ENCODE measurements at regions not wholly inside any gene's neighbourhood (a gene's known extent, or its start where the extent isn't known, plus 50 kb on each side); places are given as distances from the start of the nearest gene placed in this dataset.

- no peak overlapping the region for H3K9ac ChIP-seq
- H3F3A ChIP-seq (ENCODE audit: insufficient read depth), result no peaks in the 10 kb centered on the region
- no peak overlapping the region for H3K4me2 ChIP-seq (ENCODE audit: unreplicated experiment)
- H3K36me3 ChIP-seq (ENCODE audit: low read depth), result no peaks in the 10 kb centered on the region
- WGBS, 2 experiments (ENCODE audit: low coverage in 1 of 2, low lambda C conversion rate in 2 of 2, missing lambda C conversion rate in 2 of 2), result 88 to 96% methylated on average over 4 of the region's 4 CpGs
- no peaks in the 10 kb centered on the region for H3K9me2 ChIP-seq (ENCODE audit: insufficient read depth)
- no peaks in the 10 kb centered on the region for H4K20me1 ChIP-seq (ENCODE audit: insufficient read depth)
- no peaks in the 10 kb centered on the region for H3K9me3 ChIP-seq (ENCODE audit: low read depth)
- no peak for TF ChIP-seq EZH2phosphoT487 (IDR thresholded peaks at IDR 0.05; ENCODE audit: insufficient read depth, low read depth)
- no peak for TF ChIP-seq EZH2 (IDR thresholded peaks at IDR 0.05; ENCODE audit: insufficient read depth, poor library complexity, severe bottlenecking)
- peaks cover 8% of the 10 kb centered on the region; the same call in 1 of the 2 replicates for H3K4me1 ChIP-seq (ENCODE audit: insufficient read depth)
- H3K4me3 ChIP-seq, result no peak overlapping the region
- no peak overlapping the region for H2AFZ ChIP-seq
- H3K27me3 ChIP-seq (replicated peaks; ENCODE audit: insufficient read depth), result no peaks in the 10 kb centered on the region
- in situ Hi-C loops (cut with MboI), result no loop called here
- DNase-seq, result no peak
- no peaks in the 10 kb centered on the region for H3K79me2 ChIP-seq (ENCODE audit: insufficient read depth)
- H3K27ac ChIP-seq, result no peak overlapping the region
These were observed 68.2 kb upstream of the CCDC91 start for GRCh38 chr12:28121899-28122655.

GRCh38 chr12:28122756-28123155 lies 67.5 kb upstream of the CCDC91 start:
- H3K79me2 ChIP-seq (ENCODE audit: insufficient read depth), result no peaks in the 10 kb centered on the region
- H2AFZ ChIP-seq, result peak overlapping the region; percentile 57; the same call in 1 of the 2 replicates
- no peak overlapping the region for H3K27ac ChIP-seq
- H3K9me2 ChIP-seq (ENCODE audit: insufficient read depth), result no peaks in the 10 kb centered on the region
- H3F3A ChIP-seq (ENCODE audit: insufficient read depth), result no peaks in the 10 kb centered on the region
- H3K9me3 ChIP-seq (ENCODE audit: low read depth), result no peaks in the 10 kb centered on the region
- in situ Hi-C loops (cut with MboI), result no loop called here
- no peak overlapping the region for H3K4me3 ChIP-seq
- no peaks in the 10 kb centered on the region for H3K36me3 ChIP-seq (ENCODE audit: low read depth)
- peaks cover 8% of the 10 kb centered on the region; the same call in 1 of the 2 replicates for H3K4me1 ChIP-seq (ENCODE audit: insufficient read depth)
- H4K20me1 ChIP-seq (ENCODE audit: insufficient read depth), result no peaks in the 10 kb centered on the region
- H3K27me3 ChIP-seq (replicated peaks; ENCODE audit: insufficient read depth), result no peaks in the 10 kb centered on the region
- H3K4me2 ChIP-seq (ENCODE audit: unreplicated experiment), result no peak overlapping the region
- TF ChIP-seq EZH2 (IDR thresholded peaks at IDR 0.05; ENCODE audit: insufficient read depth, poor library complexity, severe bottlenecking), result no peak
- DNase-seq, result no peak
- WGBS, 2 experiments (ENCODE audit: low coverage in 1 of 2, low lambda C conversion rate in 2 of 2, missing lambda C conversion rate in 2 of 2), result 91 to 94% methylated on average over 3 of the region's 3 CpGs
- H3K9ac ChIP-seq, result no peak overlapping the region

GRCh38 chr12:28127455-28127854 lies 62.8 kb upstream of the CCDC91 start:
- DNase-seq, result no peak
- H3K27ac ChIP-seq, result no peak overlapping the region
- no peak overlapping the region for H3K4me3 ChIP-seq
- H2AFZ ChIP-seq, result no peak overlapping the region
- H3K4me2 ChIP-seq (ENCODE audit: unreplicated experiment), result no peak overlapping the region
- H3K9ac ChIP-seq, result no peak overlapping the region
- no peaks in the 10 kb centered on the region for H3K27me3 ChIP-seq (replicated peaks; ENCODE audit: insufficient read depth)
- peaks cover 17% of the 10 kb centered on the region for H3F3A ChIP-seq (ENCODE audit: insufficient read depth)
- H4K20me1 ChIP-seq (ENCODE audit: insufficient read depth), result no peaks in the 10 kb centered on the region
- H3K9me3 ChIP-seq (ENCODE audit: low read depth), result no peaks in the 10 kb centered on the region
- in situ Hi-C loops (cut with MboI), result no loop called here
- no peak for TF ChIP-seq EZH2phosphoT487 (IDR thresholded peaks at IDR 0.05; ENCODE audit: insufficient read depth, low read depth)
- TF ChIP-seq EZH2 (IDR thresholded peaks at IDR 0.05; ENCODE audit: insufficient read depth, poor library complexity, severe bottlenecking), result no peak
- no peaks in the 10 kb centered on the region for H3K36me3 ChIP-seq (ENCODE audit: low read depth)
- H3K9me2 ChIP-seq (ENCODE audit: insufficient read depth), result no peaks in the 10 kb centered on the region
- 75 to 79% methylated on average over 3 of the region's 3 CpGs for WGBS, 2 experiments (ENCODE audit: low coverage in 1 of 2, low lambda C conversion rate in 2 of 2, missing lambda C conversion rate in 2 of 2)
- peaks cover 37% of the 10 kb centered on the region for H3K4me1 ChIP-seq (ENCODE audit: insufficient read depth)
- H3K79me2 ChIP-seq (ENCODE audit: insufficient read depth), result no peaks in the 10 kb centered on the region

DNA sequence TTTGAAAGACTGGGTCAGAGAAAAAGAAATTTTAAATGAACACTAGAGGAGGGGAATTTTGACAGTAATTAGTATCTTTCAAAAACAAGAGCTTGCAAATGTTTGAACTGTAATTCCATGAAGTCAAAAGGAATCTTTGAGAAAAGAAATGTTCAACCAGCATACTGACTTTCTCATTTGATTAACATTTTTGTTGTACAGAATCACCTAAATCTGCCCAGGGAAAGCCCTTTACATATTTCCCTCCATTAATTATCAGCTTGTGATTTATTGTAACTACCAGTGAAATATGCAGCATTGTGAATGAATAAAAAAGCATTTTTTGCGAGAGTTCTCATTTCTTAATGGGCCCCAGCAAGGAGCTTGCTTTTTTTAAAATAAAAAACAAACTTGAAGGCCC lies 61.2 kb upstream of the CCDC91 start:
- TF ChIP-seq EZH2phosphoT487 (IDR thresholded peaks at IDR 0.05; ENCODE audit: insufficient read depth, low read depth) (no peak), EZH2 (IDR thresholded peaks at IDR 0.05; ENCODE audit: insufficient read depth, poor library complexity, severe bottlenecking) (no peak)
- peak overlapping the region; percentile 9 for H2AFZ ChIP-seq
- H3K79me2 ChIP-seq (ENCODE audit: insufficient read depth), result no peaks in the 10 kb centered on the region
- DNase-seq, result no peak
- H3K36me3 ChIP-seq (ENCODE audit: low read depth), result no peaks in the 10 kb centered on the region
- peaks cover 17% of the 10 kb centered on the region for H3F3A ChIP-seq (ENCODE audit: insufficient read depth)
- peaks cover 37% of the 10 kb centered on the region for H3K4me1 ChIP-seq (ENCODE audit: insufficient read depth)
- no peaks in the 10 kb centered on the region for H3K9me3 ChIP-seq (ENCODE audit: low read depth)
- in situ Hi-C loops (cut with MboI), result no loop called here
- no peak overlapping the region for H3K4me3 ChIP-seq
- H3K27ac ChIP-seq, result no peak overlapping the region
- no peaks in the 10 kb centered on the region; the same call in 1 of the 2 replicates for H3K9me2 ChIP-seq (ENCODE audit: insufficient read depth)
- H3K4me2 ChIP-seq (ENCODE audit: unreplicated experiment), result no peak overlapping the region
- H3K9ac ChIP-seq, result no peak overlapping the region
- H3K27me3 ChIP-seq (replicated peaks; ENCODE audit: insufficient read depth), result no peaks in the 10 kb centered on the region
- no peaks in the 10 kb centered on the region for H4K20me1 ChIP-seq (ENCODE audit: insufficient read depth)
- 88 to 93% methylated on average over 1 of the region's 1 CpG for whole genome bisulfite sequencing, 2 experiments (ENCODE audit: low coverage in 1 of 2, low lambda C conversion rate in 2 of 2, missing lambda C conversion rate in 2 of 2)

Measured in GM23248 (cell line).